NCI-H2196 treated with DMSO at 0.1 percent for 48 hours (cell line): ENCODE measurements at regions not wholly inside any gene's neighbourhood (a gene's known extent, or its start where the extent isn't known, plus 50 kb on each side); places are given as distances from the start of the nearest gene placed in this dataset.

Experiments
- DNase-seq: peaks from one replicate; lab custom pipeline; 2025; ENCODE audit not compliant: unreplicated experiment; lab: John Stamatoyannopoulos, UW

- DNase-seq, result no peak
Observed at GRCh38 chr13:40273253-40274025, 393.0 kb downstream of the FOXO1 start.

GRCh38 chr13:40274103-40274502 lies 392.3 kb downstream of the FOXO1 start:
- no peak for DNase-seq

GRCh38 chr13:40275155-40275554 lies 391.3 kb downstream of the FOXO1 start:
- DNase-seq, result no peak

GRCh38 chr13:40275636-40276035 lies 390.8 kb downstream of the FOXO1 start:
- no peak for DNase-seq

- DNase-seq, result no peak
Observed at GRCh38 chr13:40283666-40284065, 382.8 kb downstream of the FOXO1 start.

GRCh38 chr13:40285634-40286033 lies 380.8 kb downstream of the FOXO1 start:
- DNase-seq, result no peak

GRCh38 chr13:40287428-40287827 lies 379.0 kb downstream of the FOXO1 start:
- no peak for DNase-seq

GRCh38 chr13:40288259-40288658 lies 378.2 kb downstream of the FOXO1 start:
- no peak for DNase-seq

- no peak for DNase-seq
Observed at GRCh38 chr13:40290758-40291157, 375.7 kb downstream of the FOXO1 start.

- DNase-seq, result no peak
Observed at GRCh38 chr13:40292108-40292507, 374.3 kb downstream of the FOXO1 start.

GRCh38 chr13:40292536-40292935 lies 373.9 kb downstream of the FOXO1 start:
- no peak for DNase-seq

- no peak for DNase-seq
Observed at GRCh38 chr13:40302351-40302750, 364.1 kb downstream of the FOXO1 start.

- DNase-seq, result no peak
Observed at GRCh38 chr13:40304391-40304790, 362.1 kb downstream of the FOXO1 start.

- DNase-seq, result no peak
Observed at GRCh38 chr13:40306817-40307216, 359.6 kb downstream of the FOXO1 start.

- no peak for DNase-seq
Observed at GRCh38 chr13:40309881-40310280, 356.6 kb downstream of the FOXO1 start.

- DNase-seq, result no peak
Observed at GRCh38 chr13:40311356-40312101, 354.9 kb downstream of the FOXO1 start.

- DNase-seq, result no peak
Observed at GRCh38 chr13:40313269-40314200, 352.9 kb downstream of the FOXO1 start.

- no peak for DNase-seq
Observed at GRCh38 chr13:40315416-40316064, 350.9 kb downstream of the FOXO1 start.

- no peak for DNase-seq
Observed at GRCh38 chr13:40316301-40316700, 350.1 kb downstream of the FOXO1 start.

GRCh38 chr13:40317980-40318327 lies 348.5 kb downstream of the FOXO1 start:
- no peak for DNase-seq

- no peak for DNase-seq
Observed at GRCh38 chr13:40318366-40318765, 348.1 kb downstream of the FOXO1 start.
